LoVo (cell line): ENCODE measurements at regions not wholly inside any gene's neighbourhood (a gene's known extent, or its start where the extent isn't known, plus 50 kb on each side); places are given as distances from the start of the nearest gene placed in this dataset.

Experiments
- DNase-seq: peaks from one replicate; pipeline ENCODE4 v3.0.0-alpha.2; 2016; ENCODE audit warnings: low spot score

- no peak for DNase-seq
Measured at GRCh38 chr2:15889442-15890123, 50.8 kb upstream of the MYCN start.

GRCh38 chr2:15890124-15890754 lies 50.1 kb upstream of the MYCN start:
- no peak for DNase-seq
